ENCODE measurements at regions not wholly inside any gene's neighbourhood (a gene's known extent, or its start where the extent isn't known, plus 50 kb on each side); places are given as distances from the start of the nearest gene placed in this dataset.

GRCh38 chr3:53956586-53956985, 64.9 kb upstream of the SELENOK start:
- TF ChIP-seq CTCF (conservative IDR thresholded peaks at IDR 0.05; ENCODE audit: control insufficient read depth, insufficient read depth, low read depth, low read length), result no peak
- H3K4me3 ChIP-seq (ENCODE audit: control insufficient read depth, low read depth, low read length), result no peak overlapping the region
- DNase-seq (ENCODE audit: low read depth), result no peak

- TF ChIP-seq CTCF (conservative IDR thresholded peaks at IDR 0.05; ENCODE audit: control insufficient read depth, insufficient read depth, low read depth, low read length), result no peak
- no peak overlapping the region for H3K4me3 ChIP-seq (ENCODE audit: control insufficient read depth, low read depth, low read length)
- no peak for DNase-seq (ENCODE audit: low read depth)
These were observed 57.9 kb upstream of the SELENOK start for GRCh38 chr3:53949541-53949940.

GRCh38 chr3:53948174-53948573, 56.5 kb upstream of the SELENOK start:
- DNase-seq (ENCODE audit: low read depth), result no peak
- TF ChIP-seq CTCF (conservative IDR thresholded peaks at IDR 0.05; ENCODE audit: control insufficient read depth, insufficient read depth, low read depth, low read length), result no peak
- no peak overlapping the region for H3K4me3 ChIP-seq (ENCODE audit: control insufficient read depth, low read depth, low read length)

GRCh38 chr3:53944028-53944427, 52.4 kb upstream of the SELENOK start:
- no peak overlapping the region for H3K4me3 ChIP-seq (ENCODE audit: control insufficient read depth, low read depth, low read length)
- TF ChIP-seq CTCF (conservative IDR thresholded peaks at IDR 0.05; ENCODE audit: control insufficient read depth, insufficient read depth, low read depth, low read length), result no peak
- DNase-seq (ENCODE audit: low read depth), result no peak

GRCh38 chr3:53941950-53942349, 50.3 kb upstream of the SELENOK start:
- peak; percentile 1 for TF ChIP-seq CTCF (conservative IDR thresholded peaks at IDR 0.05; ENCODE audit: control insufficient read depth, insufficient read depth, low read depth, low read length)
- no peak overlapping the region for H3K4me3 ChIP-seq (ENCODE audit: control insufficient read depth, low read depth, low read length)
- DNase-seq (ENCODE audit: low read depth), result no peak

All from fibroblast of mammary gland (primary cell).